ENCODE measurements at regions not wholly inside any gene's neighbourhood (a gene's known extent, or its start where the extent isn't known, plus 50 kb on each side); places are given as distances from the start of the nearest gene placed in this dataset.

DNA sequence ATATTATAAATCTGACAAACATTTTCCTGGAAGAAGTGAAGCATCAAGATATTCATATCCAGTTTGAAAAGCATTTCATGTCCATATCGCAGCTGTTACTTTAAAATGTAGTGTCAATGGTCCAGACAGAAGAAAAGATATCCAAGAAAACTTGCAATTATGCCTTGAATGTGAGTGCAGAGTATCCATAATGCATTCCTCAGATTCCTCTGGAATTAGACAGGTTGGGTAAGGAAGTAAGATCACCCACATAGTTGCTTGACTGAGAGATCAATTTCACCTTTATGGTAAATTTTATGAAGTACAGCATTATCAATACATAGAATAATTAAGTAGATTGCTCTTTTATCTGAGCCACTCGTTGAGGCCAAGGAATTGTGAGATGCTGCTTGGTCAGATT, 327.0 kb upstream of the SLITRK5 start:
- no peaks in the 10 kb centered on the region for H3K36me3 ChIP-seq (ENCODE audit: control insufficient read depth in 2 of 2, insufficient read depth in 2 of 2, low read length in 2 of 2)
- H3K27ac ChIP-seq (ENCODE audit: low read depth in 2 of 2, low read length in 2 of 2) = no peak overlapping the region
- no peaks in the 10 kb centered on the region for H3K9me3 ChIP-seq (ENCODE audit: control insufficient read depth in 2 of 2, low read length in 2 of 2)
- no peak overlapping the region for H3K9ac ChIP-seq (ENCODE audit: low read depth in 1 of 2, low read length in 2 of 2)
- H3K4me3 ChIP-seq (ENCODE audit: low read length in 2 of 2) = no peak overlapping the region
- no peaks in the 10 kb centered on the region for H3K4me1 ChIP-seq (ENCODE audit: control insufficient read depth in 2 of 2, insufficient read depth in 2 of 2, low read length in 2 of 2)
- no peaks in the 10 kb centered on the region for H3K27me3 ChIP-seq (ENCODE audit: control insufficient read depth in 2 of 2, insufficient read depth in 2 of 2, low read length in 2 of 2)

DNA sequence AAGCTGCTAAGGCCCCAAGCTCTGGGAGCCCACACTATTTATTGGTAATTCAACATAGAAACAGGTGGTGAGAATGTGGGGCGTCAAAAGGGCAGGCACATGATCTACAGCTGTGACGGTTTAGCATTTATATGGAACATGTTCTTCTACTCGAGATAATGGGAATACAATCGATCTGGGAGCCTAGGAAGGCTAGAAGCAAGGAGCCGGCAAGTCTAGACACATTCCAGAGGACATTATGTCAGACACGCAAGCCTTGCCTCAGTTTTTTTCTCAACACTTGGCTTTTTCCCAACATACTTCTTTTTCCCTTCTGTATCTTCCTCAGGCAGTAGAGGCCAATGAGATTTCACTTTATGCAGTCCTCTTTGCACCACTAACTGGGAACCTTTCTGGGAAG, 315.7 kb upstream of the SLITRK5 start:
- H3K9me3 ChIP-seq (ENCODE audit: control insufficient read depth in 2 of 2, low read length in 2 of 2) = no peaks in the 10 kb centered on the region
- no peak overlapping the region for H3K4me3 ChIP-seq (ENCODE audit: low read length in 2 of 2)
- H3K27ac ChIP-seq (ENCODE audit: low read depth in 2 of 2, low read length in 2 of 2) = no peak overlapping the region
- no peaks in the 10 kb centered on the region for H3K4me1 ChIP-seq (ENCODE audit: control insufficient read depth in 2 of 2, insufficient read depth in 2 of 2, low read length in 2 of 2)
- H3K36me3 ChIP-seq (ENCODE audit: control insufficient read depth in 2 of 2, insufficient read depth in 2 of 2, low read length in 2 of 2) = no peaks in the 10 kb centered on the region
- H3K27me3 ChIP-seq (ENCODE audit: control insufficient read depth in 2 of 2, insufficient read depth in 2 of 2, low read length in 2 of 2) = no peaks in the 10 kb centered on the region
- no peak overlapping the region for H3K9ac ChIP-seq (ENCODE audit: low read depth in 1 of 2, low read length in 2 of 2)

DNA sequence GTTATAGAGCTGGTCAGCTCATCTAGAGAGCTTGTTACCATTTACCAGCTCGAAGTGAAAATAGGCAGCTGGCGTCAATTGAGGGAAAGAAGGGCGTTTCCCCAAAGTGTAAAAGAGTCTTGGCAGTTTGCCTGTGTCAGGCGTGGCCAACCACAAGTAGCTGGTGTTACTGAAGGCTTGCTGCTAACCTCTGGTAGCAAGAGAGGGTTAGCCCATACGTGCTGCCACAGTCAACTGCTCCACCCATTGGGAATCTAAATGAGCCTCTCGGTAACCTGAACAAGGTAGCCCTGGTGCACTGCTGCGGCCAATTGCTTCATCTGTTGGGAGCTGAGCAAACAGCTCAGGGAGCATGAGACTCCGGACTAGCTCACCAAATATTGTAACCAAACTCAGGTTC, 314.9 kb upstream of the SLITRK5 start:
- H3K9ac ChIP-seq (ENCODE audit: low read depth in 1 of 2, low read length in 2 of 2) = no peak overlapping the region
- H3K4me1 ChIP-seq (ENCODE audit: control insufficient read depth in 2 of 2, insufficient read depth in 2 of 2, low read length in 2 of 2) = no peaks in the 10 kb centered on the region
- no peak overlapping the region for H3K4me3 ChIP-seq (ENCODE audit: low read length in 2 of 2)
- no peaks in the 10 kb centered on the region for H3K9me3 ChIP-seq (ENCODE audit: control insufficient read depth in 2 of 2, low read length in 2 of 2)
- H3K36me3 ChIP-seq (ENCODE audit: control insufficient read depth in 2 of 2, insufficient read depth in 2 of 2, low read length in 2 of 2) = no peaks in the 10 kb centered on the region
- H3K27me3 ChIP-seq (ENCODE audit: control insufficient read depth in 2 of 2, insufficient read depth in 2 of 2, low read length in 2 of 2) = no peaks in the 10 kb centered on the region
- no peak overlapping the region for H3K27ac ChIP-seq (ENCODE audit: low read depth in 2 of 2, low read length in 2 of 2)

GRCh38 chr13:87358319-87358718, 312.9 kb upstream of the SLITRK5 start:
- no peaks in the 10 kb centered on the region for H3K27me3 ChIP-seq (ENCODE audit: control insufficient read depth in 2 of 2, insufficient read depth in 2 of 2, low read length in 2 of 2)
- no peaks in the 10 kb centered on the region for H3K4me1 ChIP-seq (ENCODE audit: control insufficient read depth in 2 of 2, insufficient read depth in 2 of 2, low read length in 2 of 2)
- no peak overlapping the region for H3K4me3 ChIP-seq (ENCODE audit: low read length in 2 of 2)
- H3K36me3 ChIP-seq (ENCODE audit: control insufficient read depth in 2 of 2, insufficient read depth in 2 of 2, low read length in 2 of 2) = no peaks in the 10 kb centered on the region
- no peaks in the 10 kb centered on the region for H3K9me3 ChIP-seq (ENCODE audit: control insufficient read depth in 2 of 2, low read length in 2 of 2)
- H3K9ac ChIP-seq (ENCODE audit: low read depth in 1 of 2, low read length in 2 of 2) = no peak overlapping the region
- H3K27ac ChIP-seq (ENCODE audit: low read depth in 2 of 2, low read length in 2 of 2) = no peak overlapping the region

- Histone ChIP-seq H3K27ac (ENCODE audit: low read depth in 2 of 2, low read length in 2 of 2) (no peak overlapping the region), H3K27me3 (ENCODE audit: control insufficient read depth in 2 of 2, insufficient read depth in 2 of 2, low read length in 2 of 2) (no peaks in the 10 kb centered on the region), H3K4me1 (ENCODE audit: control insufficient read depth in 2 of 2, insufficient read depth in 2 of 2, low read length in 2 of 2) (no peaks in the 10 kb centered on the region), H3K9me3 (ENCODE audit: control insufficient read depth in 2 of 2, low read length in 2 of 2) (no peaks in the 10 kb centered on the region), H3K4me3 (ENCODE audit: low read length in 2 of 2) (no peak overlapping the region), H3K36me3 (ENCODE audit: control insufficient read depth in 2 of 2, insufficient read depth in 2 of 2, low read length in 2 of 2) (no peaks in the 10 kb centered on the region), H3K9ac (ENCODE audit: low read depth in 1 of 2, low read length in 2 of 2) (no peak overlapping the region)
Observed at GRCh38 chr13:87361216-87361615, 310.0 kb upstream of the SLITRK5 start.

DNA sequence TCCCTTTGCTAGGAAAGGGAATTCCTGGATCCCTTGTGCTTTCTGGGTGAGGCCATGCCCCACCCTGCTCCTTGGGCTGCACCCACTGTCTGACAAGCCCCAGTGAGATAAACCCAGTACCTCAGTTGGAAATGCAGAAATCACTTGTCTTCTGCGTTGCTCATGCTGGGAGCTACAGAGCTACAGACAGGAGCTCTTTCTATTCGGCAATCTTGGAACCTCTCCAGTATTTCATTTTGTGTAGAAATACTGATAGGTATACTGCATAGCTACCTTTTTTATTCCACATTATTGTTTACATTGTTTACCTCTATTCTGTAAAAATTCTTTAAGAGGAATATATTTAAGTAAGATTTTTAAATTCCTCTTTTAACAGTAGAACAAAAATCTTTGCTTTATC, 302.5 kb upstream of the SLITRK5 start:
- no peak overlapping the region for H3K27ac ChIP-seq (ENCODE audit: low read depth in 2 of 2, low read length in 2 of 2)
- H3K9ac ChIP-seq (ENCODE audit: low read depth in 1 of 2, low read length in 2 of 2) = no peak overlapping the region
- H3K4me3 ChIP-seq (ENCODE audit: low read length in 2 of 2) = no peak overlapping the region
- no peaks in the 10 kb centered on the region for H3K4me1 ChIP-seq (ENCODE audit: control insufficient read depth in 2 of 2, insufficient read depth in 2 of 2, low read length in 2 of 2)
- no peaks in the 10 kb centered on the region for H3K36me3 ChIP-seq (ENCODE audit: control insufficient read depth in 2 of 2, insufficient read depth in 2 of 2, low read length in 2 of 2)
- no peaks in the 10 kb centered on the region for H3K27me3 ChIP-seq (ENCODE audit: control insufficient read depth in 2 of 2, insufficient read depth in 2 of 2, low read length in 2 of 2)
- no peaks in the 10 kb centered on the region for H3K9me3 ChIP-seq (ENCODE audit: control insufficient read depth in 2 of 2, low read length in 2 of 2)

- Histone ChIP-seq H3K9ac (ENCODE audit: low read depth in 1 of 2, low read length in 2 of 2) (no peak overlapping the region), H3K27ac (ENCODE audit: low read depth in 2 of 2, low read length in 2 of 2) (no peak overlapping the region), H3K9me3 (ENCODE audit: control insufficient read depth in 2 of 2, low read length in 2 of 2) (no peaks in the 10 kb centered on the region), H3K4me3 (ENCODE audit: low read length in 2 of 2) (no peak overlapping the region), H3K36me3 (ENCODE audit: control insufficient read depth in 2 of 2, insufficient read depth in 2 of 2, low read length in 2 of 2) (no peaks in the 10 kb centered on the region), H3K27me3 (ENCODE audit: control insufficient read depth in 2 of 2, insufficient read depth in 2 of 2, low read length in 2 of 2) (no peaks in the 10 kb centered on the region), H3K4me1 (ENCODE audit: control insufficient read depth in 2 of 2, insufficient read depth in 2 of 2, low read length in 2 of 2) (no peaks in the 10 kb centered on the region)
Observed at GRCh38 chr13:87376081-87376480, 295.1 kb upstream of the SLITRK5 start.

- Histone ChIP-seq H3K27me3 (ENCODE audit: control insufficient read depth in 2 of 2, insufficient read depth in 2 of 2, low read length in 2 of 2) (no peaks in the 10 kb centered on the region), H3K36me3 (ENCODE audit: control insufficient read depth in 2 of 2, insufficient read depth in 2 of 2, low read length in 2 of 2) (no peaks in the 10 kb centered on the region), H3K9me3 (ENCODE audit: control insufficient read depth in 2 of 2, low read length in 2 of 2) (no peaks in the 10 kb centered on the region), H3K4me3 (ENCODE audit: low read length in 2 of 2) (no peak overlapping the region), H3K27ac (ENCODE audit: low read depth in 2 of 2, low read length in 2 of 2) (no peak overlapping the region), H3K4me1 (ENCODE audit: control insufficient read depth in 2 of 2, insufficient read depth in 2 of 2, low read length in 2 of 2) (no peaks in the 10 kb centered on the region), H3K9ac (ENCODE audit: low read depth in 1 of 2, low read length in 2 of 2) (no peak overlapping the region)
Observed at GRCh38 chr13:87384099-87384498, 287.1 kb upstream of the SLITRK5 start.

DNA sequence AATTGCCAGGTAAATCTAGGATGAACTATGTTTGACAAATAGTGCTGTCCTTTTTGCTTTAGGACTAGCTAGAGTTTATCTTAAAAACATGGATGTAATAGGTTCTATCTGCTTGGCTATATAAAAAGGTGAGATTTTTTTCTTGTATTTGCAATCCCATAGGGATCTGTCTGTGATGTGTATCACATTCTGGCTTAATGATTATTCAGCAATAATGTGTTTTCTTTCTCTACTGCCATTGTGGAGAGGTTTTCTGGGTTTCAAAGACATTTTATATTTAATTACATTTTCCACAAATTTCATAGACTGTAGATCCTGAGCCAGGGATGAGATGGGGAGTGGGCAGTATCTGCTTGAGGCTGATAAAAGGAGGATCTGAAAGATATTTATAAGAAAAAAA, 277.8 kb upstream of the SLITRK5 start:
- Histone ChIP-seq H3K27ac (ENCODE audit: low read depth in 2 of 2, low read length in 2 of 2) (no peak overlapping the region), H3K4me3 (ENCODE audit: low read length in 2 of 2) (no peak overlapping the region), H3K36me3 (ENCODE audit: control insufficient read depth in 2 of 2, insufficient read depth in 2 of 2, low read length in 2 of 2) (no peaks in the 10 kb centered on the region), H3K27me3 (ENCODE audit: control insufficient read depth in 2 of 2, insufficient read depth in 2 of 2, low read length in 2 of 2) (no peaks in the 10 kb centered on the region), H3K4me1 (ENCODE audit: control insufficient read depth in 2 of 2, insufficient read depth in 2 of 2, low read length in 2 of 2) (no peaks in the 10 kb centered on the region), H3K9me3 (ENCODE audit: control insufficient read depth in 2 of 2, low read length in 2 of 2) (no peaks in the 10 kb centered on the region), H3K9ac (ENCODE audit: low read depth in 1 of 2, low read length in 2 of 2) (no peak overlapping the region)

DNA sequence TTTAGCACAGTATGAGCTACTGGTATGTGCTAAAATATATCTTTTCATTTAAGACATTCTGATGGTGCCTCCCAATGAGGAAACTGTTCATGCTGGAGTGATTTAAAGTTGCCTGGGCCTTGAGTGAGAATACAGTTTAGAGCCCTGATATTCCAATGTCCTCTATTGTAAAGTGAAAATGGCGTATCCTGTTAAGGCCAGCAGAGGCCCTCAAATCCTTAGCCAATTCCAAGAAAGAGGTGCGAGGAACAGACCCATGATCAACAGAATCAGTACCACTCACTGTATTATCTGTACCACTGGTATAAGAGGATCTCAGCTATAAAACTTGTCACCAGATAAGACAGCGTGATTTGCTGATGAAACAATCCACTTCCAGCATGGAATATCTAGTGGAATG, 273.1 kb upstream of the SLITRK5 start:
- no peaks in the 10 kb centered on the region for H3K4me1 ChIP-seq (ENCODE audit: control insufficient read depth in 2 of 2, insufficient read depth in 2 of 2, low read length in 2 of 2)
- H3K4me3 ChIP-seq (ENCODE audit: low read length in 2 of 2) = no peak overlapping the region
- H3K27me3 ChIP-seq (ENCODE audit: control insufficient read depth in 2 of 2, insufficient read depth in 2 of 2, low read length in 2 of 2) = no peaks in the 10 kb centered on the region

GRCh38 chr13:87403748-87404432, 267.3 kb upstream of the SLITRK5 start:
- Histone ChIP-seq H3K27ac (ENCODE audit: low read depth in 2 of 2, low read length in 2 of 2) (no peak overlapping the region), H3K36me3 (ENCODE audit: control insufficient read depth in 2 of 2, insufficient read depth in 2 of 2, low read length in 2 of 2) (no peaks in the 10 kb centered on the region), H3K9ac (ENCODE audit: low read depth in 1 of 2, low read length in 2 of 2) (no peak overlapping the region), H3K27me3 (ENCODE audit: control insufficient read depth in 2 of 2, insufficient read depth in 2 of 2, low read length in 2 of 2) (no peaks in the 10 kb centered on the region), H3K4me1 (ENCODE audit: control insufficient read depth in 2 of 2, insufficient read depth in 2 of 2, low read length in 2 of 2) (no peaks in the 10 kb centered on the region), H3K4me3 (ENCODE audit: low read length in 2 of 2) (no peak overlapping the region), H3K9me3 (ENCODE audit: control insufficient read depth in 2 of 2, low read length in 2 of 2) (no peaks in the 10 kb centered on the region)

More for the DNA sequence above, 273.1 kb upstream of the SLITRK5 start:
- Histone ChIP-seq H3K27ac (ENCODE audit: low read depth in 2 of 2, low read length in 2 of 2) (no peak overlapping the region), H3K9ac (ENCODE audit: low read depth in 1 of 2, low read length in 2 of 2) (no peak overlapping the region), H3K36me3 (ENCODE audit: control insufficient read depth in 2 of 2, insufficient read depth in 2 of 2, low read length in 2 of 2) (no peaks in the 10 kb centered on the region), H3K9me3 (ENCODE audit: control insufficient read depth in 2 of 2, low read length in 2 of 2) (no peaks in the 10 kb centered on the region)
